ENCODE measurements at regions not wholly inside any gene's neighbourhood (a gene's known extent, or its start where the extent isn't known, plus 50 kb on each side); places are given as distances from the start of the nearest gene placed in this dataset.

DNA sequence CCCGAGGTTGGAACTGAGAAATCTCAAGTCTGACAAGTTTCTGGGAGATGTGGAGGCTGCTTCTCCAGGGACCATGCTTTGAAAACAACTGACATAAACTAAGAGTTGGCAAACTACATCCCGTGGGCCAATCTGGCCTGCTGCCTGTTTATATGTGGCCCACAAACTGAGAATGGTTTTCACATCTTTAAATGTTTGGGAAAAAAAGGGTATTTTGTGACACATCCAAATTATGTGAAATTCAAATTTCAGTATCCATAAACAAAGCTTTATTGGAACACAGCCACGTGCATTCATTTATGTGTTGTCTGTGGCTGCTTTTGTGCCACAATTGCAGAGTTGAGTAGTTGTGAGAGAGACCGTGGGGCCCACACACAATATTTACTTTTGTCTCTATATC, 163.8 kb upstream of the PIRT start:
- TF ChIP-seq, protein P1, sequence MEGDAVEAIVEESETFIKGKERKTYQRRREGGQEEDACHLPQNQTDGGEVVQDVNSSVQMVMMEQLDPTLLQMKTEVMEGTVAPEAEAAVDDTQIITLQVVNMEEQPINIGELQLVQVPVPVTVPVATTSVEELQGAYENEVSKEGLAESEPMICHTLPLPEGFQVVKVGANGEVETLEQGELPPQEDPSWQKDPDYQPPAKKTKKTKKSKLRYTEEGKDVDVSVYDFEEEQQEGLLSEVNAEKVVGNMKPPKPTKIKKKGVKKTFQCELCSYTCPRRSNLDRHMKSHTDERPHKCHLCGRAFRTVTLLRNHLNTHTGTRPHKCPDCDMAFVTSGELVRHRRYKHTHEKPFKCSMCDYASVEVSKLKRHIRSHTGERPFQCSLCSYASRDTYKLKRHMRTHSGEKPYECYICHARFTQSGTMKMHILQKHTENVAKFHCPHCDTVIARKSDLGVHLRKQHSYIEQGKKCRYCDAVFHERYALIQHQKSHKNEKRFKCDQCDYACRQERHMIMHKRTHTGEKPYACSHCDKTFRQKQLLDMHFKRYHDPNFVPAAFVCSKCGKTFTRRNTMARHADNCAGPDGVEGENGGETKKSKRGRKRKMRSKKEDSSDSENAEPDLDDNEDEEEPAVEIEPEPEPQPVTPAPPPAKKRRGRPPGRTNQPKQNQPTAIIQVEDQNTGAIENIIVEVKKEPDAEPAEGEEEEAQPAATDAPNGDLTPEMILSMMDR (conservative IDR thresholded peaks at IDR 0.05 in 1 of 2, IDR thresholded peaks at IDR 0.05 in 1 of 2; ENCODE audit: extremely low read depth in 1 of 2, insufficient read depth in 1 of 2, low read depth in 1 of 2, low read length in 2 of 2) = no peak
- TF ChIP-seq EZH2 (IDR thresholded peaks at IDR 0.05; ENCODE audit: borderline replicate concordance, low read length) = no peak

Data from mammary epithelial cell (primary cell).